DND-41 (cell line): ENCODE measurements at regions not wholly inside any gene's neighbourhood (a gene's known extent, or its start where the extent isn't known, plus 50 kb on each side); places are given as distances from the start of the nearest gene placed in this dataset.

ENCODE experiments used
- ATAC-seq: fragments of 200-7000 bp; cut with Tn5 transposase; 3 replicates; pipeline ENCODE4 v1.9.1; 2021; ENCODE audit warnings: low read depth; ENCODE audit not compliant: insufficient read depth
- DNase-seq: peaks from one replicate; pipeline ENCODE4 v3.0.0-alpha.2; 2020
- H2AFZ ChIP-seq: 2 replicates; pipeline ENCODE4 v1.6.0; 2012; ENCODE audit warnings: low read depth, low read length
- H3K27ac ChIP-seq: 2 replicates; pipeline ENCODE4 v1.5.1; 2012; ENCODE audit warnings: low read length, inconsistent platforms
- H3K27me3 ChIP-seq: fragments of 200-600 bp; sonication (generic); 2 replicates; pipeline ENCODE4 v1.6.0; 2012; ENCODE audit warnings: low read length, mild to moderate bottlenecking, inconsistent platforms; ENCODE audit not compliant: insufficient read depth, poor library complexity
- H3K36me3 ChIP-seq: 2 replicates; pipeline ENCODE4 v1.5.1; 2012; ENCODE audit warnings: low read length, inconsistent platforms; ENCODE audit not compliant: insufficient read depth
- H3K4me1 ChIP-seq: 2 replicates; pipeline ENCODE4 v1.5.1; 2012; ENCODE audit warnings: mild to moderate bottlenecking, low read length; ENCODE audit not compliant: insufficient read depth
- H3K4me2 ChIP-seq: 2 replicates; pipeline ENCODE4 v1.6.0; 2012; ENCODE audit warnings: mild to moderate bottlenecking, moderate library complexity, low read length, inconsistent platforms; ENCODE audit not compliant: insufficient read depth
- H3K4me3 ChIP-seq, 2 experiments: fragments of 200-600 bp in 1 of 2; shearing (Covaris generic) in 1 of 2; 2 replicates each; pipeline ENCODE4 v1.5.1; 2012 to 2016; ENCODE audit warnings: inconsistent platforms in 2 of 2, low read length in 2 of 2, mild to moderate bottlenecking in 2 of 2, low read depth in 1 of 2, moderate library complexity in 1 of 2
- H3K79me2 ChIP-seq: 2 replicates; pipeline ENCODE4 v1.6.0; 2012; ENCODE audit warnings: low read length, inconsistent platforms; ENCODE audit not compliant: insufficient read depth
- H3K9ac ChIP-seq: 2 replicates; pipeline ENCODE4 v1.6.0; 2012; ENCODE audit warnings: low read depth, mild to moderate bottlenecking, inconsistent platforms, low read length, moderate library complexity
- H3K9me3 ChIP-seq: 2 replicates; pipeline ENCODE4 v1.5.1; 2012; ENCODE audit warnings: low read length, moderate library complexity, mild to moderate bottlenecking, inconsistent platforms; ENCODE audit not compliant: insufficient read depth, severe bottlenecking
- H4K20me1 ChIP-seq: 2 replicates; pipeline ENCODE4 v1.6.0; 2012; ENCODE audit warnings: low read length; ENCODE audit not compliant: insufficient read depth
- EZH2 ChIP-seq: IDR thresholded peaks from 3 replicates; pipeline ENCODE4 v1.6.1; 2012; ENCODE audit warnings: borderline replicate concordance, low read depth, mild to moderate bottlenecking, moderate library complexity, low read length, inconsistent platforms; ENCODE audit not compliant: severe bottlenecking
- TF ChIP-seq, protein P1 (sequence below): IDR thresholded peaks from 2 replicates; pipeline ENCODE4 v1.5.1; 2012; ENCODE audit warnings: borderline replicate concordance, low read length, moderate library complexity, mild to moderate bottlenecking; ENCODE audit not compliant: poor library complexity, severe bottlenecking; ENCODE audit errors: extremely low read depth

DNA sequence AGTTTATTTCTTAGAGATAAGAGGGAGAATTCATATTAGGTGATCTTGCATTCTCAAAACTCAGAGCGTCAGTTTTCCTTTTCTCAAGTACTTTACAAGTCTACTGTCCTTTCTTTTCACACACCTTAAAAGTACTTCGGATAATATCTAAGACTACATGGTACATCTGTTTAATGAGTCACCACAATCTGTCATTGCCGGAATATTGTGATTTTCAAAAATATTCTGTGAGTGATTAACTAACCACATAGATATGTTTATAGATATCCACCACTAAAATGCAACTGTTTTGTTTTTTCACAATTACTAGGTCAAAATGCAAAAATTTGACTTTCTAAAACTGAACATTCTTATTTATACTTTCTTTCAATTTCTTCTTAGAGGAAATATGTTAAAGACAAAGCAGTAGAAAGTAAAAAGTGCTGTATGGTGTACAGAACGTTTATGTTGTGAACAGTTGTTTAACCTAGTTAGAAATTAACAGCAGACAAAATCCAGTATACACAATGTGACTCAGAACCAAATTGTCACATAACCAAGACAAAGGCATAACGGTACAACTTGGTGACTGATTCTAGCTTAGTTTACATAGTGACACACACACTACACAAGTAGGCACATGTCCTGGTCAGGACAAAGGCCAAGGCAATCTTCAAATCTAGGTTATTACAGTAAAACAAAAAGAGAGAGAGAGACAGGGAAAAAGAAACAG, 482.9 kb downstream of the NAF1 start:
- Histone ChIP-seq H3K27me3 (no peaks in the 10 kb centered on the region), H3K36me3 (no peaks in the 10 kb centered on the region), H3K79me2 (no peaks in the 10 kb centered on the region), H3K4me2 (no peak overlapping the region), H3K27ac (no peak overlapping the region), H2AFZ (no peak overlapping the region), H4K20me1 (no peaks in the 10 kb centered on the region), H3K9ac (no peak overlapping the region), H3K4me1 (no peaks in the 10 kb centered on the region), H3K9me3 (no peaks in the 10 kb centered on the region), H3K4me3 (no peak overlapping the region)
- ATAC-seq (no peak), DNase-seq (no peak)
- TF ChIP-seq EZH2 = no peak

DNA sequence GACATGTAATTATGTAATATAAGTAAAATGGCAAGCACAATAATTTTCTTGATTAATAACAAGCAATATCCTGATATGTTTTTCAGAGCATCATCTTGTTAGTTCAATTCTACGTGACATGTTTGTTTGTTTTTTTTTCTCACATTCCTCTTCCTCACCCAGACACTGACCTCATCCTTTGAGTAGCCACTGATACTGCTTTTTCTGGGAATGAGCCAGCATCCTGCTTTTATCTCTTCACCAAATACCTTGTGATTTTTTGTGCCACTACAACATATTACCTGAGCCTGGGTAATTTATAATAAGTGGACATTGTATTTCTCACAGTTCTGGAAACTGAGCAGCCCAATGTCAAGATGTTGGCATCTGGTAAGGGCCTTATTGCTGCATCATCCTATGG, 484.0 kb downstream of the NAF1 start:
- Histone ChIP-seq H3K4me1 (no peaks in the 10 kb centered on the region), H3K4me3 (no peak overlapping the region), H3K4me2 (no peak overlapping the region), H3K36me3 (no peaks in the 10 kb centered on the region), H3K9me3 (peaks cover 3% of the 10 kb centered on the region), H3K27me3 (no peaks in the 10 kb centered on the region), H2AFZ (no peak overlapping the region), H4K20me1 (no peaks in the 10 kb centered on the region), H3K27ac (no peak overlapping the region), H3K79me2 (no peaks in the 10 kb centered on the region), H3K9ac (no peak overlapping the region)
- no peak for TF ChIP-seq EZH2
- TF ChIP-seq, protein P1, sequence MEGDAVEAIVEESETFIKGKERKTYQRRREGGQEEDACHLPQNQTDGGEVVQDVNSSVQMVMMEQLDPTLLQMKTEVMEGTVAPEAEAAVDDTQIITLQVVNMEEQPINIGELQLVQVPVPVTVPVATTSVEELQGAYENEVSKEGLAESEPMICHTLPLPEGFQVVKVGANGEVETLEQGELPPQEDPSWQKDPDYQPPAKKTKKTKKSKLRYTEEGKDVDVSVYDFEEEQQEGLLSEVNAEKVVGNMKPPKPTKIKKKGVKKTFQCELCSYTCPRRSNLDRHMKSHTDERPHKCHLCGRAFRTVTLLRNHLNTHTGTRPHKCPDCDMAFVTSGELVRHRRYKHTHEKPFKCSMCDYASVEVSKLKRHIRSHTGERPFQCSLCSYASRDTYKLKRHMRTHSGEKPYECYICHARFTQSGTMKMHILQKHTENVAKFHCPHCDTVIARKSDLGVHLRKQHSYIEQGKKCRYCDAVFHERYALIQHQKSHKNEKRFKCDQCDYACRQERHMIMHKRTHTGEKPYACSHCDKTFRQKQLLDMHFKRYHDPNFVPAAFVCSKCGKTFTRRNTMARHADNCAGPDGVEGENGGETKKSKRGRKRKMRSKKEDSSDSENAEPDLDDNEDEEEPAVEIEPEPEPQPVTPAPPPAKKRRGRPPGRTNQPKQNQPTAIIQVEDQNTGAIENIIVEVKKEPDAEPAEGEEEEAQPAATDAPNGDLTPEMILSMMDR = no peak
- DNase-seq (no peak), ATAC-seq (no peak)

DNA sequence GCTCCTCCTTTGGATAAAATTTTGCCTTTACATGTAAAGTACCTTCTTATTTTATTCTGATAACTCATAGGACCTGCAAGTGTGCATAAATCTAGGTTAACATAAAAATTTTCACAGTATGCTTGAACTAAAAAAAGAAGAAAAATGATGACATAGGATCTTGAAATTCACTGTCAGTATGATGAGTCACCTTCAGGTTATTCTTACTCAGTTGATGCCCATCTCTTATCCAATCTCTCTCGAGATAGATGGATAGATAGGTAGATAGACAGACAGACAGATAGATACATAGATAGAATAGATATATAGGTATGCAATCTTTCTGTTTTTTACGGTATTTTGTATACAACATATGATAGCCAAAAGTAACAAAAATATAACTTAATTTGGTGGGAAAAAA, 485.5 kb downstream of the NAF1 start:
- Histone ChIP-seq H4K20me1 (no peaks in the 10 kb centered on the region), H3K4me3 (no peak overlapping the region), H3K79me2 (no peaks in the 10 kb centered on the region), H3K4me1 (no peaks in the 10 kb centered on the region), H3K9ac (no peak overlapping the region), H3K9me3 (peaks cover 3% of the 10 kb centered on the region), H3K36me3 (no peaks in the 10 kb centered on the region), H3K27me3 (no peaks in the 10 kb centered on the region), H2AFZ (no peak overlapping the region), H3K27ac (no peak overlapping the region), H3K4me2 (no peak overlapping the region)
- no peak for DNase-seq
- ATAC-seq = no peak
- TF ChIP-seq, protein P1 = no peak
- TF ChIP-seq EZH2 = no peak

DNA sequence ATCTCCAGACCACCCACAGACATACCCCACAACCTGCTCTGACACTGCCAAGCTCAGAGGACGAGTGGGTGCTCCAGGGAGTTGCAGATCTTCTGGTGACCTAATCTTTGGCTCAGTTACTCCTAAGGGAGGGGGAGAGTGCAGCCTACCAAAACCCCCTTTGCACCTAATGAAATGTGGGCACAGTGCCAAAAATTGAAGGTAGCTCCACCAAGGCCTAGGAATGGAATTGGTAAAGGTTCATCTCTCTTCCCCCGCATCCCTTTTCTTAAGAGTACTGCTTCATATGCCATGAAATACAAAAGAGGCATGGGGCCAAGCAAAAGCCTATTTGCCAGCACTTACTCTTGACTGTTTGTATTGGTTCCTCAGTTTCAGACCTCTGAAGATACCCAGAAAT, 491.0 kb downstream of the NAF1 start:
- H2AFZ ChIP-seq = no peak overlapping the region
- ATAC-seq (no peak), DNase-seq (no peak)

More for the DNA sequence above, 491.0 kb downstream of the NAF1 start:
- H3K4me2 ChIP-seq = no peak overlapping the region
- no peaks in the 10 kb centered on the region for H4K20me1 ChIP-seq
- no peaks in the 10 kb centered on the region for H3K4me1 ChIP-seq
- H3K36me3 ChIP-seq = no peaks in the 10 kb centered on the region
- H3K27me3 ChIP-seq = no peaks in the 10 kb centered on the region
- TF ChIP-seq, protein P1 = no peak
- no peak for TF ChIP-seq EZH2
- H3K9me3 ChIP-seq = peaks cover 3% of the 10 kb centered on the region
- no peak overlapping the region for H3K27ac ChIP-seq
- H3K4me3 ChIP-seq = no peak overlapping the region
- H3K79me2 ChIP-seq = no peaks in the 10 kb centered on the region
- H3K9ac ChIP-seq = no peak overlapping the region
